ENCODE measurements at regions not wholly inside any gene's neighbourhood (a gene's known extent, or its start where the extent isn't known, plus 50 kb on each side); places are given as distances from the start of the nearest gene placed in this dataset.
"Not testable (repeated sequence)": the region's sequence is repeated elsewhere in the genome, so short reads cannot be mapped to it uniquely, and the experiment has no call there.

GRCh38 chr1:238619652-238620051 lies 728.9 kb upstream of the ZP4 start:
- no peak for FAIRE-seq
- DNase-seq (ENCODE audit: extremely low spot score, insufficient read length, low read depth) = no peak

- FAIRE-seq (no peak), DNase-seq (ENCODE audit: extremely low spot score, insufficient read length, low read depth) (no peak)
Measured at GRCh38 chr1:238611406-238611805, 720.7 kb upstream of the ZP4 start.

- DNase-seq (ENCODE audit: extremely low spot score, insufficient read length, low read depth) = no peak
- FAIRE-seq = no peak
Measured at GRCh38 chr1:238608144-238608543, 717.4 kb upstream of the ZP4 start.

GRCh38 chr1:238606896-238607295 lies 716.2 kb upstream of the ZP4 start:
- FAIRE-seq (no peak), DNase-seq (ENCODE audit: extremely low spot score, insufficient read length, low read depth) (no peak)

GRCh38 chr1:238606457-238606856 lies 715.7 kb upstream of the ZP4 start:
- DNase-seq (ENCODE audit: extremely low spot score, insufficient read length, low read depth) (no peak), FAIRE-seq (no peak)

GRCh38 chr1:238604357-238604756 lies 713.6 kb upstream of the ZP4 start:
- DNase-seq (ENCODE audit: extremely low spot score, insufficient read length, low read depth) (no peak), FAIRE-seq (no peak)

GRCh38 chr1:238601604-238602003 lies 710.9 kb upstream of the ZP4 start:
- FAIRE-seq; DNase-seq (ENCODE audit: extremely low spot score, insufficient read length, low read depth): not testable (repeated sequence)

- FAIRE-seq = no peak
- no peak for DNase-seq (ENCODE audit: extremely low spot score, insufficient read length, low read depth)
Measured at GRCh38 chr1:238596703-238597102, 706.0 kb upstream of the ZP4 start.

- no peak for FAIRE-seq
- no peak for DNase-seq (ENCODE audit: extremely low spot score, insufficient read length, low read depth)
Measured at GRCh38 chr1:238592621-238593020, 701.9 kb upstream of the ZP4 start.

- DNase-seq (ENCODE audit: extremely low spot score, insufficient read length, low read depth) = no peak
- no peak for FAIRE-seq
Measured at GRCh38 chr1:238589843-238590435, 699.2 kb upstream of the ZP4 start.

GRCh38 chr1:238582816-238583215 lies 692.1 kb upstream of the ZP4 start:
- no peak for FAIRE-seq

GRCh38 chr1:238581332-238581731 lies 690.6 kb upstream of the ZP4 start:
- DNase-seq (ENCODE audit: extremely low spot score, insufficient read length, low read depth) (no peak), FAIRE-seq (no peak)

More at GRCh38 chr1:238582816-238583215, 692.1 kb upstream of the ZP4 start:
- DNase-seq (ENCODE audit: extremely low spot score, insufficient read length, low read depth) = no peak

- FAIRE-seq (no peak), DNase-seq (ENCODE audit: extremely low spot score, insufficient read length, low read depth) (no peak)
Measured at GRCh38 chr1:238568735-238569134, 678.0 kb upstream of the ZP4 start.

GRCh38 chr1:238562341-238562740 lies 671.6 kb upstream of the ZP4 start:
- no peak for DNase-seq (ENCODE audit: extremely low spot score, insufficient read length, low read depth)

GRCh38 chr1:238558746-238559145 lies 668.0 kb upstream of the ZP4 start:
- DNase-seq (ENCODE audit: extremely low spot score, insufficient read length, low read depth) = no peak
- FAIRE-seq = no peak

More at GRCh38 chr1:238562341-238562740, 671.6 kb upstream of the ZP4 start:
- FAIRE-seq = no peak

- no peak for DNase-seq (ENCODE audit: extremely low spot score, insufficient read length, low read depth)
- no peak for FAIRE-seq
Measured at GRCh38 chr1:238558156-238558555, 667.4 kb upstream of the ZP4 start.

GRCh38 chr1:238552271-238552670 lies 661.5 kb upstream of the ZP4 start:
- FAIRE-seq = no peak
- DNase-seq (ENCODE audit: extremely low spot score, insufficient read length, low read depth) = no peak

GRCh38 chr1:238549137-238549536 lies 658.4 kb upstream of the ZP4 start:
- no peak for DNase-seq (ENCODE audit: extremely low spot score, insufficient read length, low read depth)
- FAIRE-seq = no peak

GRCh38 chr1:238546118-238546517 lies 655.4 kb upstream of the ZP4 start:
- no peak for FAIRE-seq
- no peak for DNase-seq (ENCODE audit: extremely low spot score, insufficient read length, low read depth)

- no peak for DNase-seq (ENCODE audit: extremely low spot score, insufficient read length, low read depth)
- no peak for FAIRE-seq
Measured at GRCh38 chr1:238537641-238538040, 646.9 kb upstream of the ZP4 start.

GRCh38 chr1:238530209-238530851 lies 639.6 kb upstream of the ZP4 start:
- FAIRE-seq (no peak), DNase-seq (ENCODE audit: extremely low spot score, insufficient read length, low read depth) (no peak)

GRCh38 chr1:238517711-238518110 lies 627.0 kb upstream of the ZP4 start:
- DNase-seq (ENCODE audit: extremely low spot score, insufficient read length, low read depth) (no peak), FAIRE-seq (no peak)

Data from GM18507 (cell line).